SK-N-SH (cell line): ENCODE measurements at regions not wholly inside any gene's neighbourhood (a gene's known extent, or its start where the extent isn't known, plus 50 kb on each side); places are given as distances from the start of the nearest gene placed in this dataset.

ENCODE experiments used
- CTCF ChIA-PET: fragments of 300-600, 350-600 bp; formaldehyde crosslinking; extraction: SDS; loops from one replicate; lab custom pipeline; 2021; lab: Yijun Ruan, JAX
- POLR2A ChIA-PET: fragments of 350-600 bp; sonication (Branson Sonifier 250); formaldehyde crosslinking; extraction: SDS; loops from one replicate; lab custom pipeline; 2020; ENCODE audit warnings: antibody characterized with exemption, inconsistent platforms; lab: Yijun Ruan, JAX
- DNase-seq: peaks from one replicate; pipeline ENCODE4 v3.0.0; 2012
- H2AFZ ChIP-seq: fragments of 200-600 bp; sonication (generic); 2 replicates; pipeline ENCODE4 v1.8.1; 2016; ENCODE audit warnings: antibody characterized with exemption, mild to moderate bottlenecking, low read depth
- H3F3A ChIP-seq: fragments of 200-600 bp; sonication (generic); replicated peaks from 2 replicates; pipeline ENCODE3; 2016; ENCODE audit warnings: antibody characterized with exemption, mild to moderate bottlenecking; ENCODE audit not compliant: insufficient read depth
- H3K27ac ChIP-seq, 2 experiments: fragments of 200-500 bp in 1 of 2; fragments of 200-600 bp in 1 of 2; sonication (Bioruptor generic) in 1 of 2; sonication (generic), shearing (Covaris generic) in 1 of 2; 2 replicates each; pipeline versions ENCODE4 v1.5.1 to v1.6.1; 2014 to 2016; ENCODE audit warnings: low read depth in 2 of 2, inconsistent platforms in 1 of 2, low read length in 1 of 2, mild to moderate bottlenecking in 1 of 2, mixed read lengths in 1 of 2
- H3K27me3 ChIP-seq: fragments of 200-600 bp; sonication (generic), shearing (Covaris generic); 2 replicates; pipeline ENCODE4 v1.6.1; 2016; ENCODE audit warnings: mixed run types; ENCODE audit not compliant: insufficient read depth
- H3K36me3 ChIP-seq, 2 experiments: fragments of 200-500 bp in 1 of 2; fragments of 200-600 bp in 1 of 2; sonication (Bioruptor generic) in 1 of 2; sonication (generic) in 1 of 2; replicated peaks in 1 of 2; 2 replicates each; pipeline versions ENCODE3 to v1.5.1; 2014 to 2016; ENCODE audit warnings: low read length in 1 of 2, mild to moderate bottlenecking in 1 of 2; ENCODE audit not compliant: insufficient read depth in 2 of 2, control insufficient read depth in 1 of 2
- H3K4me1 ChIP-seq, 2 experiments: fragments of 200-500 bp in 1 of 2; fragments of 200-600 bp in 1 of 2; sonication (Bioruptor generic) in 1 of 2; sonication (generic), shearing (Covaris generic) in 1 of 2; 2 replicates each; pipeline versions ENCODE4 v1.5.1 to v1.6.1; 2014 to 2016; ENCODE audit warnings: low read depth in 1 of 2, low read length in 1 of 2, mixed run types in 1 of 2; ENCODE audit not compliant: insufficient read depth in 2 of 2, control insufficient read depth in 1 of 2
- H3K4me2 ChIP-seq: fragments of 200-600 bp; sonication (generic), shearing (Covaris generic); 2 replicates; pipeline ENCODE4 v1.6.1; 2017; ENCODE audit warnings: mixed run types
- H3K4me3 ChIP-seq, 2 experiments: fragments of 200-500 bp in 1 of 2; fragments of 200-600 bp in 1 of 2; sonication (Bioruptor generic) in 1 of 2; sonication (generic), shearing (Covaris generic) in 1 of 2; 2 replicates each; pipeline versions ENCODE4 v1.5.1 to v1.8.1; 2014 to 2016; ENCODE audit warnings: low read depth in 2 of 2, inconsistent platforms in 1 of 2, low read length in 1 of 2, mild to moderate bottlenecking in 1 of 2, mixed read lengths in 1 of 2, moderate library complexity in 1 of 2
- H3K79me2 ChIP-seq: fragments of 200-600 bp; sonication (generic); 2 replicates; pipeline ENCODE4 v1.8.1; 2017; ENCODE audit warnings: mild to moderate bottlenecking; ENCODE audit not compliant: insufficient read depth
- H3K9ac ChIP-seq: fragments of 200-600 bp; sonication (generic); 2 replicates; pipeline ENCODE4 v1.6.1; 2017; ENCODE audit warnings: mixed run types
- H3K9me2 ChIP-seq: fragments of 200-600 bp; sonication (generic); 2 replicates; pipeline ENCODE4 v1.6.1; 2017; ENCODE audit warnings: mixed run types
- H3K9me3 ChIP-seq: fragments of 200-600 bp; sonication (generic); 2 replicates; pipeline ENCODE4 v1.6.1; 2017; ENCODE audit warnings: mixed run types, mild to moderate bottlenecking, moderate library complexity
- H4K20me1 ChIP-seq: fragments of 200-600 bp; sonication (generic); 2 replicates; pipeline ENCODE4 v1.6.1; 2017; ENCODE audit warnings: mild to moderate bottlenecking, mixed run types; ENCODE audit not compliant: insufficient read depth
- CHD2 ChIP-seq: fragments of 150-350 bp; IDR thresholded peaks from 2 replicates; pipeline ENCODE4 v1.6.1; 2018; ENCODE audit warnings: low read length; ENCODE audit not compliant: partially characterized antibody
- ELF1 ChIP-seq: IDR thresholded peaks from 2 replicates; pipeline ENCODE4 v1.4.0; 2012
- GABPA ChIP-seq: IDR thresholded peaks from 2 replicates; pipeline ENCODE4 v1.4.0; 2012; ENCODE audit warnings: low read depth, mild to moderate bottlenecking
- MEF2A ChIP-seq: IDR thresholded peaks from 2 replicates; pipeline ENCODE4 v1.4.0; 2012; ENCODE audit warnings: low read depth, borderline replicate concordance
- NFIC ChIP-seq: IDR thresholded peaks from 2 replicates; pipeline ENCODE4 v1.4.0; 2012; ENCODE audit warnings: borderline replicate concordance
- NRF1 ChIP-seq: IDR thresholded peaks from 2 replicates; pipeline ENCODE4 v1.6.1; 2012; ENCODE audit warnings: low read depth, mild to moderate bottlenecking, low read length
- RCOR1 ChIP-seq: fragments of 150-350 bp; IDR thresholded peaks from 2 replicates; pipeline ENCODE4 v1.6.1; 2017; ENCODE audit warnings: antibody characterized with exemption, low read length
- RFX5 ChIP-seq: IDR thresholded peaks from 2 replicates; pipeline ENCODE4 v1.6.1; 2012; ENCODE audit warnings: mild to moderate bottlenecking, improper control_type of control experiment, low read length
- RXRA ChIP-seq: IDR thresholded peaks from 2 replicates; pipeline ENCODE4 v1.4.0; 2012; ENCODE audit warnings: low read depth, mild to moderate bottlenecking, borderline replicate concordance
- SIN3A ChIP-seq: IDR thresholded peaks from 2 replicates; pipeline ENCODE4 v1.6.1; 2012; ENCODE audit warnings: low read depth, mild to moderate bottlenecking, low read length, moderate library complexity, borderline replicate concordance
- YY1 ChIP-seq: IDR thresholded peaks from 2 replicates; pipeline ENCODE4 v1.4.0; 2012; ENCODE audit warnings: low read depth, mild to moderate bottlenecking
- WGBS: methylation state at CpG from one replicate; pipeline ENCODE4 v1.1.6; 2017; ENCODE audit warnings: low lambda C conversion rate; 5-methylcytosine and 5-hydroxymethylcytosine counted together
- TF ChIP-seq, protein P1 (sequence below): fragments of 150-350 bp; IDR thresholded peaks from 2 replicates; pipeline ENCODE4 v1.6.1; 2016; ENCODE audit warnings: mild to moderate bottlenecking, low read depth, low read length
- TF ChIP-seq, protein P2 (sequence below): IDR thresholded peaks from 2 replicates; pipeline ENCODE4 v1.4.0; 2012; ENCODE audit warnings: low read depth, borderline replicate concordance

DNA sequence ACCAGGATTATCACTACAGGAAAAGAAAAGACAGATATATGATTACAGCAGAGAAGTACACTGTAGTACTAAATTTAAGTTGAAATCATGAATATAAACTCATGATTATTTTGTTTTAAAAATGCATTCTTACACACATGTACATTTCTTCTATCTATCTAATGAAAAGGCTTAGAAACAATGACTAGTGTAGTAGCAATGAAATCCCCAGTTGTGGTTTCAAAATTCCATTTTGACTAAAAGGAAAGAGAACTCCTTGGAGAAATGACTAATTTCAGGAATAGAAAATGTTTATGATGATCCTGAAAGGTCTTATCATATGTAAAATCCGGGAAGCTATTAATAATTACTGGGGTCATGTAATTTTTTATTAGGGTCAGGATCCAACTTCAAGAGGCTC lies 195.0 kb upstream of the STARD13 start:
- Histone ChIP-seq H3K27me3 (no peaks in the 10 kb centered on the region), H3K36me3 (no peaks in the 10 kb centered on the region), H3K9ac (no peak overlapping the region), H3K9me3 (peaks cover 10% of the 10 kb centered on the region), H3F3A (peaks cover 2% of the 10 kb centered on the region), H3K79me2 (no peaks in the 10 kb centered on the region), H3K9me2 (0 out of 2 replicates have a peak, but pooled peaks cover 3% of the 10 kb centered on the region), H3K4me1 (no peaks in the 10 kb centered on the region), H3K4me2 (no peak overlapping the region), H3K27ac (no peak overlapping the region), H2AFZ (no peak overlapping the region), H4K20me1 (no peaks in the 10 kb centered on the region), H3K4me3 (no peak overlapping the region)
- CTCF ChIA-PET, result no interaction called here
- TF ChIP-seq, protein P1, sequence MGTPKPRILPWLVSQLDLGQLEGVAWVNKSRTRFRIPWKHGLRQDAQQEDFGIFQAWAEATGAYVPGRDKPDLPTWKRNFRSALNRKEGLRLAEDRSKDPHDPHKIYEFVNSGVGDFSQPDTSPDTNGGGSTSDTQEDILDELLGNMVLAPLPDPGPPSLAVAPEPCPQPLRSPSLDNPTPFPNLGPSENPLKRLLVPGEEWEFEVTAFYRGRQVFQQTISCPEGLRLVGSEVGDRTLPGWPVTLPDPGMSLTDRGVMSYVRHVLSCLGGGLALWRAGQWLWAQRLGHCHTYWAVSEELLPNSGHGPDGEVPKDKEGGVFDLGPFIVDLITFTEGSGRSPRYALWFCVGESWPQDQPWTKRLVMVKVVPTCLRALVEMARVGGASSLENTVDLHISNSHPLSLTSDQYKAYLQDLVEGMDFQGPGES, result no peak
- TF ChIP-seq ELF1, result no peak
- no peak for TF ChIP-seq SIN3A
- TF ChIP-seq GABPA, result no peak
- no peak for TF ChIP-seq CHD2
- POLR2A ChIA-PET, result no interaction called here
- WGBS, result 45% methylated on average over 1 of the region's 1 CpG
- DNase-seq, result no peak

DNA sequence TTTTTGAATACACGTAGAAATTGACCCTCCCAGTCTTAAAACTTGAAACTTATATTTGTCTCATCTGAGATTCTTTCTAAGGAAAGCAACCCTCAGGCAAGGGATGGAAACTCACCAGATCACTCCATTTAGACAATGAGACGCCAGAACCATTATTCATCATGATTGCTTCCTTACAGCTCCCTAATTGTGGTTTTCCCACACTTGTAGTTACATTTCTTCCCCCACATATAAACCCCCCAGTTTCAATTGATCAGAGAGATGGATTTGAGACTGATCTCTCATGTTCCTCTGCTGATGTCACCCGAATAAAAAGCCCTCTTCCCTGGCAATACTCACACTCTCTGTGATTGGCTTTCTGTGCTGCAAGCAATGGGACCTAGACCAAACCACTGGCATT lies 197.9 kb upstream of the STARD13 start:
- Histone ChIP-seq H3K27ac (no peak overlapping the region), H3K4me1 (no peaks in the 10 kb centered on the region), H3K36me3 (no peaks in the 10 kb centered on the region), H3K9ac (no peak overlapping the region), H3K79me2 (no peaks in the 10 kb centered on the region), H3K4me3 (no peak overlapping the region), H3K9me2 (no peaks in the 10 kb centered on the region), H3K4me2 (no peak overlapping the region), H4K20me1 (no peaks in the 10 kb centered on the region), H3F3A (peaks cover 2% of the 10 kb centered on the region), H3K27me3 (no peaks in the 10 kb centered on the region), H2AFZ (no peak overlapping the region), H3K9me3 (no peaks in the 10 kb centered on the region; the same call in 1 of the 2 replicates)
- ChIA-PET CTCF (no interaction called here), POLR2A (no interaction called here)
- WGBS, result 57% methylated on average over 3 of the region's 3 CpGs
- no peak for TF ChIP-seq NRF1
- TF ChIP-seq YY1, result no peak
- TF ChIP-seq MEF2A, result no peak
- TF ChIP-seq CHD2, result no peak
- TF ChIP-seq SIN3A, result no peak
- no peak for TF ChIP-seq NFIC
- TF ChIP-seq, protein P2, sequence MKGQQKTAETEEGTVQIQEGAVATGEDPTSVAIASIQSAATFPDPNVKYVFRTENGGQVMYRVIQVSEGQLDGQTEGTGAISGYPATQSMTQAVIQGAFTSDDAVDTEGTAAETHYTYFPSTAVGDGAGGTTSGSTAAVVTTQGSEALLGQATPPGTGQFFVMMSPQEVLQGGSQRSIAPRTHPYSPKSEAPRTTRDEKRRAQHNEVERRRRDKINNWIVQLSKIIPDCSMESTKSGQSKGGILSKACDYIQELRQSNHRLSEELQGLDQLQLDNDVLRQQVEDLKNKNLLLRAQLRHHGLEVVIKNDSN, result no peak
- no peak for TF ChIP-seq RXRA
- TF ChIP-seq RFX5, result no peak
- TF ChIP-seq RCOR1, result no peak
- TF ChIP-seq ELF1, result no peak
- no peak for TF ChIP-seq GABPA
- DNase-seq, result no peak
